ELF-1 (cell line): ENCODE measurements at regions not wholly inside any gene's neighbourhood (a gene's known extent, or its start where the extent isn't known, plus 50 kb on each side); places are given as distances from the start of the nearest gene placed in this dataset.
"Not testable (repeated sequence)": the region's sequence is repeated elsewhere in the genome, so short reads cannot be mapped to it uniquely, and the experiment has no call there.

Experiments
- DNase-seq: peaks from one replicate; pipeline ENCODE4 v3.0.0-alpha.2; 2016; ENCODE audit warnings: low read depth, low spot score

- DNase-seq = no peak
Observed at GRCh38 chr19:29054886-29055675, 157.9 kb downstream of the UQCRFS1 start.

GRCh38 chr19:29048873-29049272 lies 164.1 kb downstream of the UQCRFS1 start:
- no peak for DNase-seq

DNA sequence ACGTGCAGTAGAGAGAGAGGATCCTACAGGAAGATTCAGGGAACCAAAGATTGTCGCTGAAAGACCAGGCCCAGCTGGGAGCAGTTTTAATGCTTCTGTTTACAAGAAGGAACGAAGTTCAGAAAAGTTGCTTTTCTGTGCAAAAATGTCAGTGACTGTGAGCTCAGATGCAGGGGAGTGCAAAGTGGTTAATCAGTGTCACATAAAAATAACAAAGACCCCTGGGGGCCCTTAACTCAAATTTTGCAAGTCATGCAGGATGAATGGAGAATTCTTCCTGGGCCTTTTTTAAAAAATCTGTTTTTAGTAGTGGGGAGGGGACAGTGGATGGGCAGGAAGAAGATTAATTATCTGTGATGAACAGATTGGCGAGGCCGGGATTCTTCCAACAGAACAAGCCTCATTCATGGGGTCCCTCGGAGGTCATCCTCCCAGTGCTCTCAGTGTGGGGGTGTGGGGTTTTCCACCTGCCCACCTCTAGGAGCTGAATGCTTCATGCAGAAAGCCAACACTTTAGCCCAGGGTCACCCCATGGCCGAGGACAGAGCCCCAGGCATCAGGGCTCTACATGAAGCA lies 167.2 kb downstream of the UQCRFS1 start:
- no peak for DNase-seq

DNA sequence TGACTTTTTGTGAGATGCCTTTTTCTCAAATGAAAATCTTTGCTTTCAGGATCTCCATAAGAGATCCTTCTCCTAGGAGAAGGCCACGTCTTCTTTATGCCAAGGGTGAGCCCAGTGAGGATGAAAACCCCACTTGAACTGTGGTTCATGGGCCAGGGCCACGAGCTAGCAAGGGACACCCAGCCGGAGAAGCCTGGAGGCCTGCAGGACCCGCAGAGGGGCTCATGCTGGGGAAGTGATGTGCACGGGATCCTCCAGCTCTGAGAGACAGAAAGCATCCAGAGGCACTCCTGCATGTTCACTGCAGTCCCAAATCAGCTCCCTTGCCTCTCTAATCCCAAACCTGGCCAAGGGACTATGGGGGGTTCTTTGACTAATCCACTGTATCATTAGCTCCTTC lies 168.9 kb downstream of the UQCRFS1 start:
- no peak for DNase-seq

DNA sequence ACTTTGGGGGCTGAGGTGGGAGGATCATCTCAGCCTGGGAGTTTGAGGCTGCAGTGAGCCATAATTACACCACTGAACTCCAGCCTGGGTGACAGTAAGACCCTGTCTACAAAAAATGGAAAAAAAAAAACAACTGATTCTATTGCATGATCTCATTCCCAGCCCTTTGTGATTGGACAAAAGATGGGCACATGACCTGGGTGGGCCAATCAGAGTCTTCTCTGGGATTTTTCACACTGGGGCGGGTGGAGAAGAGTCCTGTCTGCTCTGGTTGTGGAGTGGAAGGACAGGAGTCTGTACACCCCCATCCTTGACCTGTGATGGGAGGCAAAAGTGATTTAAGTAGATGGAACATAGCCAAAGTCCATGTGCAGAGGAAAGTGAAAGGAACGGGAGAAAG lies 170.5 kb downstream of the UQCRFS1 start:
- no peak for DNase-seq

DNA sequence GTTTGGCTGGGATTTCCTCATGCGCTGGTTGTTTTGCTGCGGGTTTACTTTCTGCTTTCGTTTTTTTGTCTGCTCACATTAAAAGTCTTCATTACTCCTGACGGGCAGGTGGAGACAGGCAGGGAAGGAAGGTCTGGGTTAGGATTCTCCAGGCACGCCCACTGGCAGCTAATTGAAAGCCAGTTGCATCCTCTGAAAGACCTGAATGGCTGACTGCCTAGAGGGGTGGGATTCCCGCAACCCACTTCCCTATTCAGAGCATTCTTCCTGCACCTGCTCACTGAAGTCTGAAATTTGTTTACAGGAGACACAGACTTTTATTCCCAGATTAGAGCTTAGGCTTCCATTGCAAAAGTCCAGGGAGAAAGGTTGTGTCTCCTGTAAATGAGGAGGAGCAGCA lies 172.0 kb downstream of the UQCRFS1 start:
- DNase-seq = peak; percentile 64

DNA sequence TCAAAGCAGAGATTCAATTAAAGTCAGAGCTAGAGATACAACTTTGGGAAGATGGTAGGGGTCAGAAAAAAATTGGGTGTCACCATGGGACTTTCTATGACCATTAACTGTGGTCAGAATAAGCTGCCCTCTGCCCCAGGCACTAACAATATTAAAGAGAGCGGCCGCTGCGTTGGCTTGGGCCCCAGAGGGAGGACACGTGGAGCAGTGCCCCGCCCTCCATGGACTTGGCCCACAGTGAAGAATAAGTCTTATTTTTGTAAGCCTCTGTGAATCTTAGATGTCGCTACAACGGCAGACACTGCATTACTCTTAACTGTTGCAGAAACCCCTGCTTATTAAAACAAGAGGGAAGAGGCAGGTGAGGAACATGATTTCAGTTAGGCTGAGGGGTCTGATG lies 172.7 kb downstream of the UQCRFS1 start:
- no peak for DNase-seq

DNA sequence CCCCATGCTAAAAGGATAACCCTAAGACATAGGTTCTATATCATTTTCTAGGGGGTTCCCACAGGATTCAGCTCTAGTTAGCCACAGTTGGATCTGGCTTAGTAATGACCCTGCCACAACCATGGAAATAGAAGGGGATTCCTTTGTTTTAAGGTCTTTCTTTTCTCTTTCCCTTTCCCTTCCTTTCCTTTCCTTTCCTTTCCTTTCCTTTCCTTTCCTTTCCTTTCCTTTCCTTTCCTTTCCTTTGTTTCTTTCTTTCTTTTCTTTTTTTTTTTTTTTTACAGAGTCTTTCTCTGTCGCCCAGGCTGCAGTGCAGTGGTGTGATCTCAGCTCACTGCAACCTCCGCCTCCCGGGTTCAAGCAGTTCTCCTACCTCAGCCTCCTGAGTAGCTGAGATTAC lies 173.9 kb downstream of the UQCRFS1 start:
- DNase-seq = not testable (repeated sequence)

DNA sequence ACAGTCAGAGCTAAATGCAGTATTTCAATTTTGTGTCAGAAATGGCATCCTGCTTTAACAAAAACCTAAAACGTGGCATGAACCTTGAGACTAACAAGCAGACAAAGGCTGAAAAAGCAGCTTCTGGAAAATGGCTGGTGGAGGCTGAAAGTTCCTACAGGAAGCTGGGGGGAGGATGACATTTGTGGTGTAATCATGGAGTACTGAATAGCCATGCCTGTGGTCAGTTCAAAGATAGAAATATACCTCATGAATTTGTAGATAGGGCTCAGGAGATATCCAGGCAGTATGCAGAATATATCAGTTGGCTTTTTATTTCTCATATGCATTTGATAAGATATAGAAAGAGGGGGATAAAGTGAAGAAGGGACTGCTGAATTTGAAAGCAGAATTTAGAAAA lies 181.7 kb downstream of the UQCRFS1 start:
- DNase-seq = no peak

GRCh38 chr19:29029268-29029958 lies 183.5 kb downstream of the UQCRFS1 start:
- no peak for DNase-seq

DNA sequence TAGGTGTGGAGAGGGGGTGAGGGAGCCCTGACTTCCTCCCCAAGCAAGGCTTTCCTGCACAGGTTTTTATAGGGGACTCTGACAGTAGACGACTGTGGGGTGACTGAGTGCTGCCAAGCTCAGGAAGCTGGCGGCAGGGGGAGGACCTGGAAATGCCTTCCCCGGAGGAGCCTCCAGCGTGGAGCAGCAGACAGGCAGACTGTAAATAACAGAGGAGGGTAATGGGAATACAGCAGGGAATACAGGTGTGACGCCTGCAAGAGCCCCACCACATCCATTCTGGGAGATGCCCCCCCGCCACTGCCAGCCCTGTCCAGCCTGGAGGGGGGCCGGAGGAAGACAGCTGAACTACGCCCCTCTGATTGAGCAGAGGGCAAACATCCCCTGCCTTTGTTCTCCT lies 190.4 kb downstream of the UQCRFS1 start:
- DNase-seq = no peak

DNA sequence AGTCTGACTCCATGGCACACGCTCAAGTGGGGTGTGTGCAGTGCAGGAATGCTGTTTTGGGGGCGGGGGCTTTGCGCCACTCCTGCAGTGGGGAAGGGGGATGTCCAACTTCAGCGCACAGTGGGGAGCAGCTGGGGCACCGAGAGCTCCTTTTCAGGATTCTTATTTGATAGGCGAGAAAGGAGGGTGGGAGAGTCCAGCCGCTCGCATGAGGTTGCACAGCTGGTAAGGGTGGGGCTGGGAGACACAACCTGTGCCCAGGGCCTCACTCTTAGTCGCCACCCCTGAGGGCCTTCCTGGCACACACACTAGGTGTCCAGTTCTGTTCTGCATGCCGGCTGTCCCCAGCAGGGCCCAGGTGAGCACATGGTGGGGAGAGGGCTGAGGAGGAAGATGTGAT lies 190.8 kb downstream of the UQCRFS1 start:
- no peak for DNase-seq

DNA sequence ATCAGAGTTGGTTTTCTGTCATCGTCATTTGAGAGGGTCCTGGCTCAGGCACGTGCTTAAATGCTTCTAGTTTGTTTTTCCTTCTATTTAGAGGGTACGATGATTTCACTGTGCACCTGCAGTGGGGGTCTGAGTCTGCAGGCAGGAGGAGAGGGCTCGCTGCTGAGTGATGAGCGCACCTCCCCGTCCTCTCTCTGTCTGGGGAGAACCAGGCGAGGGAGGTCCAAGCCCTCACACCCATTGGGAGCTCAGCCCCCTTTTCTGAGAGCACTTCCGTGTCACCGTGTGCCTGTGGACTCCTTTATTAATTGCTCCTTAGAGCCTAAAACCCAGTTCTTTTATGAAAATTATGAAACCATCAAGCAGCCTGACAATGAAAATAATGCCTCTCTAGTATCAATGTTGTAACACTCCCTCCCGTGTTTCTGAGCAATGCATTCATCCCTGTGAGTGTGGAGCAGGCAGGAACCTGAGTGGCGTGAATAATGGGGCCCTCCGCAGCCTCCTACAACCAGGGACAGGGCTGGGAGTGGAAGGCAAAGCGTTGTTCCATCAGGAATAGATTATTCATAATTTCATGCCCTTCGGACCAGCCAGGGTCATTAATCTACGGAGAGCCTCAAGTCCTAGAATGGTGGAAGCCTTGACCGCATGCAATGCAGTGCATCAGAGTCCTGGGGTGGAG lies 191.6 kb downstream of the UQCRFS1 start:
- no peak for DNase-seq

DNA sequence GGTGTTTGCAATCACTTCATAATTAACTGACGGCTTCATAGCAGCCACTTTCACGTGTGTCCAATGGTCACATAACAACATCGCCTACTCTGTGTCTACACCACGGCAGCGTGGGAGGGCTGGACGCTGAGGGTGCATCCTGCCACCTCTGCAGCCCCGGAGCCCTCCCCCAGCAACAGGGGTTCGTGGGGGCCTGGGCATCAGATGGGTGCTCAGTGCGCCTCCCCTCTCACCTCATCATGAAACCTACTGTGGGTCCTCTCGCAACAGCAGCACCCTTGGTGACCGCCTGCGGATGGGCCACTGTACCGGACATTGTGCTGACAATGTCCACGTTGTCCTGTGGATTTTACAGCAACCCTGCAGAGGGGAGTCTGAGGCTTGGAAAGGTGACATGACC lies 193.5 kb downstream of the UQCRFS1 start:
- DNase-seq = no peak

DNA sequence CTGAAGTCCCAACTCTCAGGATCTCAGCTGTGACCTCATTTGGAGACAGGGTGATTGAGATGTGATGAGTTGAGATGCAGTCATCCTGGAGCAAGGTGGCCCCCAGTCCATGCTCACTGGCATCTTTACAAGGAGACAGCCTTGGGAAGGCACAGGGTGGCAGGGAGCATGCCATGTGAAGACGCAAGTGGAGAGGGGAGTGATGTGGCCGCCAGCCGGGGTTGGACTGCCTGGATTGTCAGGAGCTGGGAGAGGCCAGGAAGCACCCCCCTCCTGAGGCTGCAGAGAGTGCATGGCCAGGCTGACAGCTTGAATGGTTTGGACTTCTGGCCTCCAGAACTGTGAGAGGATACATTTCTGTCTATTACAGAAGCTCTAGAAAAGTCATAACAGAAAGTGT lies 194.4 kb downstream of the UQCRFS1 start:
- DNase-seq = no peak

DNA sequence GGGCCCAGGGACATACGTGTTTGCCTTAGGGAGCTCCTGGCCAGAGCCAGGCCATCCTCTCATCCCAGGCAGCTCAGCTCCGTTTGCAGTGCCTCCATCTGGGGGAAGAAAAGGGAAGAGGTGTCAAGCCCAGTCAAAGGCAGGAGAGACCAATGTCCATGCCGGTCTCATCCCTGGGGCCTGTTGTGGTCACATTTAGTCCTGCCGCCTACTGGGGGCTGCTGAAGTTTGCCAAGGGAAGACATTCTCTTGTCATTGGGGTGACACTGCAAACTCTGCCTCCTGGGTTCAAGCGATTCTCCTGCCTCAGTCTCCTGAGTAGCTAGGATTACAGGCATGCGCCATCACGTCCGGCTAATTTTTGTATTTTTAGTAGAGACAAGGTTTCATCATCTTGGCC lies 195.2 kb downstream of the UQCRFS1 start:
- DNase-seq = no peak

GRCh38 chr19:29016926-29017760 lies 195.8 kb downstream of the UQCRFS1 start:
- DNase-seq = no peak

DNA sequence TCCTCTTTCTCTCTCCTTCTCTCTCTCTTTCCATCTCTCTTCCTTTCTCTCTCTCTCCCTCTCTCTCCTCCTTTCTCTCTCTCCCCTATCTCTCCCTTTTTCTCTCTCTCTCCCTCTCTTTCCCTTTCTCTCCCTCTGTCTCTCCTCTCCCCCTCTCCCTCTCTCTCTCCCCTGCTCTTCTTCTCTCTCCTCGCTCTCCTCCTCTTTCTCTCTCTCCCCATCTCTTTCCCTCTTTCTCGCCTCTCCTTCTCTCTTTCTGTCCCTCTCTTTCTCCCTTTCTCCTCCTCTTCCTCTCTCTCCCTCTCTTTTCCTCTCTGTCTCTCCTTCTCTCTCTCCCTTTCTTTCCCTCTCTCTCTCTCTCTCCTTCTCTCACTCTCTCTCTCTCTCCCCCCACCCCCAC lies 196.6 kb downstream of the UQCRFS1 start:
- no peak for DNase-seq

DNA sequence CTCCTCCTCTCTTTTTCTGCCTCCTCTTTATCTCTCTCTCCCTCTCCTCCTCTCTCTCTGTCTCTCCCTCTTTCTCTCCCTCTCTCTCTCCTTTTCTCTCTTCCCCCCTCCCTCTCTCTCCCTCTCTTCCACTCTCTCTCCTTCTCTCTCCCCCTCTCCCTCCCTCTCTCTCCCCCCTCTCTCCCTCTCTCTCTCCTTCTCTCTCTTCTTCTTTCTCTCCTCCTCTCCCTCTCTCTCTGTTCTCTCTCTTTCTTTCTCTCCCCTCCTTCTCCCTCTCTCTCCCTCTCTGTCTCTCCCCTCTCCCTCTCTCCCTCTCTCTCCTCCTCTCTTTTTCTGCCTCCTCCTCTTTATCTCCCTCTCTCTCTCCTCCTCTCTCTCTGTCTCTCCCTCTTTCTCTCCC lies 197.4 kb downstream of the UQCRFS1 start:
- no peak for DNase-seq

GRCh38 chr19:29014857-29015436 lies 198.0 kb downstream of the UQCRFS1 start:
- DNase-seq = peak; percentile 24

DNA sequence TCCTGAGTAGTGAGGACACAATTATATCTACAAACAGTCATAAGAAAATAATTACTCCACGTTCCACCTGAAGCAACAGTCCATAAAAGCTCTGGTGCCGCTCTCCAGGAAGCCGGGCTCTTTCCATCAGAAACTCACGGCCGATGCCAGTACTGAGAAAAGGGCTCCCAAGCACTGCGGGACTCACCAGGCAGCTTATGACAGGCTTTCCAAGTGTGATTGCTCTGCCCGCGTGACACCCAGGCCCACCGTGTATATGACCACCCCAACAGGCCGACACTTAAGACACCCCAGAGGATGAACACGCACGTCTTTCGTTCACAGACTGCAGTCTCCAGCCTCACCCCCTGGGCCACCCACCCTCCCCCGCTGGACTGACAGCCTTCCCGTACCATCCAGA lies 199.0 kb downstream of the UQCRFS1 start:
- DNase-seq = no peak
